ENCODE measurements at regions not wholly inside any gene's neighbourhood (a gene's known extent, or its start where the extent isn't known, plus 50 kb on each side); places are given as distances from the start of the nearest gene placed in this dataset.

DNA sequence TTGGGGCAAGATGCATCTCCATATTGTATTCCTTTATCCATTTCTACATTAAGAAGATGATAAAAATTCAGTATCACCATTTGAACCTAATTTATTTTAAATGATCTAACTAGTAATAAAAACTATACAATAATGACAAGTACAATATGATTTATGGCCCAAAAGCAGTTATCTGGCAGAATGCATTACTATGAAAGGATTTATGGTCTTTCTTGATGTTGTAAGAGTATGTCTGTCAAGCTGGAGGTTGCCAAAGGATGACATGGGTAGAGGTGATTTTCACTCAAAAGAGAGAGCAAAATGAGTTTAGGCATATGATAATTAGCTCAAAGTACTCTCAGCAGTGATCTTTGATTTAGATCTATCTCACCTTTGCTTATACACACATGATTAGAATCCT lies 54.2 kb upstream of the MAP2 start:
- no peak for DNase-seq (ENCODE audit: low spot score)
- Histone ChIP-seq H3K27ac (no peak overlapping the region), H3K36me3 (no peaks in the 10 kb centered on the region), H3K9me3 (peaks cover 0 to 16% of the 10 kb centered on the region in 2 donors), H3K27me3 (no peaks in the 10 kb centered on the region), H3K4me1 (no peaks in the 10 kb centered on the region), H3K4me3 (no peak overlapping the region)
- TF ChIP-seq, protein P1, sequence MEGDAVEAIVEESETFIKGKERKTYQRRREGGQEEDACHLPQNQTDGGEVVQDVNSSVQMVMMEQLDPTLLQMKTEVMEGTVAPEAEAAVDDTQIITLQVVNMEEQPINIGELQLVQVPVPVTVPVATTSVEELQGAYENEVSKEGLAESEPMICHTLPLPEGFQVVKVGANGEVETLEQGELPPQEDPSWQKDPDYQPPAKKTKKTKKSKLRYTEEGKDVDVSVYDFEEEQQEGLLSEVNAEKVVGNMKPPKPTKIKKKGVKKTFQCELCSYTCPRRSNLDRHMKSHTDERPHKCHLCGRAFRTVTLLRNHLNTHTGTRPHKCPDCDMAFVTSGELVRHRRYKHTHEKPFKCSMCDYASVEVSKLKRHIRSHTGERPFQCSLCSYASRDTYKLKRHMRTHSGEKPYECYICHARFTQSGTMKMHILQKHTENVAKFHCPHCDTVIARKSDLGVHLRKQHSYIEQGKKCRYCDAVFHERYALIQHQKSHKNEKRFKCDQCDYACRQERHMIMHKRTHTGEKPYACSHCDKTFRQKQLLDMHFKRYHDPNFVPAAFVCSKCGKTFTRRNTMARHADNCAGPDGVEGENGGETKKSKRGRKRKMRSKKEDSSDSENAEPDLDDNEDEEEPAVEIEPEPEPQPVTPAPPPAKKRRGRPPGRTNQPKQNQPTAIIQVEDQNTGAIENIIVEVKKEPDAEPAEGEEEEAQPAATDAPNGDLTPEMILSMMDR (IDR thresholded peaks at IDR 0.05), result no peak

DNA sequence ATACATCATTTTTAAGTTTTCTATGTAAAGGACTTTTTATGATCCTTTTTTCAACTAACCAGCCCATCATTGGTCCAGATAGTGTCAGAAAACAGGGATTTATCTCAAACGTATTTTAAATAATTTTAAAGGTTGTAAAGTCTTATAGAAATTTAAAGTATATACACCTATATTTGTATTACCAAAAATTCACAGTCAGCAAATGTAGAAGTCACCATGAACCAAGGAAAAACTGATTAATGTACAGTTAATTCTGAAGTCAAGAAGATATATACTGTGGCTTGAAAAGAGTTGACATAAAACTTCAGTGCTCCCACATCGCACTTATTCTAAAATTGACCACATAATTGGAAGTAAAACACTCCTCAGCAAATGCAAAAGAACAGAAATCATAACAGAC lies 52.4 kb upstream of the MAP2 start:
- TF ChIP-seq, protein P1 (IDR thresholded peaks at IDR 0.05), result no peak
- no peaks in the 10 kb centered on the region for H3K27me3 ChIP-seq
- H3K4me1 ChIP-seq, result no peaks in the 10 kb centered on the region
- H3K36me3 ChIP-seq, result no peaks in the 10 kb centered on the region
- H3K27ac ChIP-seq, result no peak overlapping the region
- DNase-seq (ENCODE audit: low spot score), result no peak
- H3K9me3 ChIP-seq, result peaks cover 0 to 28% of the 10 kb centered on the region in 2 donors
- H3K4me3 ChIP-seq, result no peak overlapping the region
